IPS-20b (cell line): ENCODE measurements at regions not wholly inside any gene's neighbourhood (a gene's known extent, or its start where the extent isn't known, plus 50 kb on each side); places are given as distances from the start of the nearest gene placed in this dataset.

Experiments used
- H3K27ac ChIP-seq: one replicate; pipeline ENCODE4 v1.5.1; 2013; ENCODE audit warnings: low read length
- H3K27me3 ChIP-seq: 2 replicates; pipeline ENCODE4 v1.6.1; 2013; ENCODE audit warnings: mild to moderate bottlenecking, low read length, inconsistent platforms; ENCODE audit not compliant: insufficient read depth
- H3K36me3 ChIP-seq: 2 replicates; pipeline ENCODE4 v1.6.1; 2013; ENCODE audit warnings: low read depth, mild to moderate bottlenecking, inconsistent platforms, low read length, moderate library complexity; ENCODE audit not compliant: insufficient read depth
- H3K4me1 ChIP-seq: 2 replicates; pipeline ENCODE4 v1.6.1; 2013; ENCODE audit warnings: mild to moderate bottlenecking, control low read depth, inconsistent platforms, low read length, moderate library complexity; ENCODE audit not compliant: insufficient read depth
- H3K4me3 ChIP-seq: 2 replicates; pipeline ENCODE4 v1.5.1; 2013; ENCODE audit warnings: mild to moderate bottlenecking, low read length, inconsistent platforms
- H3K9ac ChIP-seq: 2 replicates; pipeline ENCODE4 v1.6.1; 2013; ENCODE audit warnings: low read depth, mild to moderate bottlenecking, inconsistent platforms, low read length, moderate library complexity
- H3K9me3 ChIP-seq: 2 replicates; pipeline ENCODE4 v1.6.1; 2013; ENCODE audit warnings: mild to moderate bottlenecking, low read depth, low read length, inconsistent platforms; ENCODE audit not compliant: insufficient read depth

DNA sequence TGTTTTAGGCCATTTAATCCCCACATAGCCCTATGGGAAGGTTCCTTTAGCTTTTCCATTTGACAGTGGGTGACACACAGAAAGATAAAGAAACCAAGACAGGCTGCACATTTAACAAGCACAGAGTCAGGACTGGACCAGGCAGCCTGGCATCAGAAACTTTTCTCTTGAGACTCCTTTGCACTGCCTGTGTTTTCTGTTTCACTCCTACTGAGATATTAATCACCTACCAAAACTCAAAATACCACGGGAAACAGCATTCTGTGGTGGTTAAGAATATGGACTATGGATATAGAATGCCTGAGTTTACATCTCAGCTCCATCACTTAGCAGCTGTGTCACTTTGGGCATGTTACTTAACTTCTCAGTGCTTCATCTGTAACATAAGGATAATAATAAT, 73.3 kb downstream of the CTAGE1 start:
- Histone ChIP-seq H3K36me3 (no peaks in the 10 kb centered on the region), H3K9me3 (no peaks in the 10 kb centered on the region), H3K9ac (no peak overlapping the region), H3K4me1 (peaks cover 7% of the 10 kb centered on the region), H3K4me3 (no peak overlapping the region), H3K27ac (no peak overlapping the region), H3K27me3 (peaks cover 69% of the 10 kb centered on the region)

DNA sequence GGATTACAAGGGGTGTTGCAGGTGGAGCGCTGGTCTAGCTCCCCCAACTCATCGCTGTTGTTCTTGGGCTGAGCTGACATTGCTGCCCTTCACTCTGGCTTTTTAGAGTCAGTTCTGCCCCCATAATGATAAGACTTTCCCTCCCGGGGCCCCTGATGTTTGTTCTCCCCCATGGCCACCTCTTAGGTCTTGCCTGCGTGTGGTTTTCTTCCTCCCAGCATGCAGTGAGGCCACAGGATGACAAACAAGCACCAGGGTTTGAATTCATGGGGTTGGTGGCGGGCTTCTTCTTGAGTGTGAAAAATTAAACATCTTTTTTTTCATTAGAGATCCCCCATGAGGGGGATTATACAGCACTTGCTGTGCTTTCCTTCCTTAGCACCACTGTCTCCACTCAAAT, 74.1 kb downstream of the CTAGE1 start:
- peaks cover 7% of the 10 kb centered on the region for H3K4me1 ChIP-seq
- peaks cover 66% of the 10 kb centered on the region for H3K27me3 ChIP-seq
- no peaks in the 10 kb centered on the region for H3K9me3 ChIP-seq
- H3K9ac ChIP-seq = no peak overlapping the region
- no peaks in the 10 kb centered on the region for H3K36me3 ChIP-seq
- no peak overlapping the region for H3K4me3 ChIP-seq
- H3K27ac ChIP-seq = no peak overlapping the region

DNA sequence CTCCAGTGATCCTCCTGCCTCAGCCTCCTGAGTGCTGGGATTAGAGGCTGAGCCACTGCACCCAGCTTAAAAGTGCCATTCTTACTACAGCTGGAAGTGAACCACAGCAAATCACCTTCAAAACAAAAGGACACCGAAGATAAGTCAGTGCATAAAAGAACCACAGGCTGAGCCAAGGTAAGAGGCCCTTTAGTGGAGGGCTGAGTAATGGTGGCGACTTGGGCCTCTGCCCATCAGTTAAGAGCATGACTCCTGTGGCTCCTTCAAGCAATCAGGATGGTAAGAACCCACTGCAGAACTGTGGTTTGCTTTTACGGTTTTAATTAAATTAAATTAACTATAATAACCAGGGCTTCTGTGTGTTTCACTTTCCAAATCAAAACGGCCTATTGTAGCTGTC, 75.1 kb downstream of the CTAGE1 start:
- H3K36me3 ChIP-seq = no peaks in the 10 kb centered on the region
- H3K9me3 ChIP-seq = no peaks in the 10 kb centered on the region
- no peak overlapping the region for H3K9ac ChIP-seq
- H3K4me3 ChIP-seq = no peak overlapping the region
- H3K4me1 ChIP-seq = peaks cover 7% of the 10 kb centered on the region
- no peak overlapping the region for H3K27ac ChIP-seq
- H3K27me3 ChIP-seq = peaks cover 62% of the 10 kb centered on the region

DNA sequence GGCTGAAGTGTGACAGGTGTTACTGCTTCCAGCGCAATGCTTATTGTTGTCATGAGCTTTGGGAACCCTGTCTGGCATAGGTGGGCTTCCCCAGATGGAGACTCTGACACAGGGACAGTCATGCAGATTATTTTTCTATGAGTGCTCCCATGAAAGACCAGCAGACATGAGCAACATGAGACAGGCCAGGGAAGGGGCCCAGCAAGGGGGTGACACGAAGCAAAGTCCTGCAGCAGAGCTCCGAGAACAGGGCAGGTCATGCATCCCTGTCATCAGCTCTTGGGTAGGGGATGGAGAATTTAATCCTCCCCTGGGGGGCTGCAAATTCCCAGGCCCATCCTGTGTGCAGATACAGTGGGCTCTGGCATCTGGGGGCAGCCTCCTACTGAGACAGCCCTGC, 77.4 kb downstream of the CTAGE1 start:
- no peaks in the 10 kb centered on the region for H3K4me1 ChIP-seq
- no peak overlapping the region for H3K9ac ChIP-seq
- peaks cover 44% of the 10 kb centered on the region for H3K27me3 ChIP-seq
- H3K36me3 ChIP-seq = no peaks in the 10 kb centered on the region
- no peak overlapping the region for H3K4me3 ChIP-seq
- no peak overlapping the region for H3K27ac ChIP-seq
- no peaks in the 10 kb centered on the region for H3K9me3 ChIP-seq

DNA sequence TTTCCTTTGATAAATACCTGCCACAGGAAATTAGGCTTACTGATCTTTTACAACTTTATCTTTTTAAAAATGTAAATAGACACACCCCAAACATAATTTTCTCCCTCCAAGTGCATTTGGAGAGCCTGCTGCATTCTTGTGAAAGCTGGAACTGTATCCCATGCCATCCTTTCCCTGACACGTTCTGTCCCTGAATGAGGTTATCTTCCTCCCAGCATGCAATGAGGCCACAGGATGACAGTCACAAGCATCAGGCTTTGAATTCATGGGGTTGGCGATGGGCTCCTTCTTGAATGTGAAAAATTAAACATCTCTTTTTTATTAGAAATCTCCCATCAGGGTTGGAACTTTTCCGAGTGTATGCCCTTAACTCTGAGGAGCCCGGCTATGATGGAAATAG, 77.8 kb downstream of the CTAGE1 start:
- H3K9ac ChIP-seq = no peak overlapping the region
- H3K9me3 ChIP-seq = no peaks in the 10 kb centered on the region
- H3K27me3 ChIP-seq = peaks cover 40% of the 10 kb centered on the region

DNA sequence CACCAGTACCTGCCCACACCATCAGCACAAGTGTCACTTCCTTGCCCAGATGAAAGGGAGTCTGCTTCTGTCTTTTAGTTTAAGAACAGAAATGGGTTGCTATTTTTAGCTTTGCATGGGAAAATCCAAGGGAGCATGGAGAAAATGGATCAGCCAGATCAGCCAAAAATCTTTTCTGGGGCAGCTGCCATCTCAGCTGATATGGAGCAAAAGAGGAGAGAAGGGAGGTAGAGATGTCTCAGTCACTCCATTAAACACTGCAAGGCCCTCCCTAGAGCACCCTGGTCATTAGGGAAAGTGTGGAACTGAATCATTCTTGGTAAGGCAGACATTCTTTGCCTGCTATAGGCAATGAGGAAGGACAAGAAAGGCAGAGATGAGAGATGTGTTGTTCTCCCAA, 79.9 kb downstream of the CTAGE1 start:
- Histone ChIP-seq H3K4me3 (no peak overlapping the region), H3K9me3 (no peaks in the 10 kb centered on the region), H3K9ac (no peak overlapping the region), H3K27ac (no peak overlapping the region), H3K36me3 (no peaks in the 10 kb centered on the region), H3K27me3 (peaks cover 28% of the 10 kb centered on the region; the same call in 1 of the 2 replicates), H3K4me1 (no peaks in the 10 kb centered on the region)

More for the DNA sequence above, 77.8 kb downstream of the CTAGE1 start:
- Histone ChIP-seq H3K4me1 (no peaks in the 10 kb centered on the region), H3K27ac (no peak overlapping the region), H3K36me3 (no peaks in the 10 kb centered on the region), H3K4me3 (no peak overlapping the region)

DNA sequence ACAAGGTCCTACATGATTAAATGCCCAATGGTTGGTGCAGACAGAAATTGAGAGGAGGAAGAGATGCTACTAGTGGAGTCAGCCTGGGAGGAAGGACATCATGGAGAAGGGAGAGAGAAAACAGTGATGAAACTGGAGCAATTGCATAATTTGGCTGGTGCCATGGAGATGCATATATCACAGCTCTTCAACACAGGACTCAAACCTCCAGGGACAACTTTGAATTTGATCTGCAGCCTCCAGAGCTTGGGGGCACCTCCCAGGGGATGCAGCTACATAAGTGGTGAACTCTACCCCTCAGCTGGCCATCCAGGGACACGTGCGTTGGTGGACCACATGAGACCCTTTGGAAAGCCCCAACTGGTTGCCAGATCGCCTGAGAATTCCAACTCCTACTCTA, 80.4 kb downstream of the CTAGE1 start:
- Histone ChIP-seq H3K36me3 (no peaks in the 10 kb centered on the region), H3K9me3 (no peaks in the 10 kb centered on the region), H3K27ac (no peak overlapping the region), H3K4me3 (no peak overlapping the region), H3K9ac (no peak overlapping the region), H3K27me3 (peaks cover 34% of the 10 kb centered on the region), H3K4me1 (no peaks in the 10 kb centered on the region)

DNA sequence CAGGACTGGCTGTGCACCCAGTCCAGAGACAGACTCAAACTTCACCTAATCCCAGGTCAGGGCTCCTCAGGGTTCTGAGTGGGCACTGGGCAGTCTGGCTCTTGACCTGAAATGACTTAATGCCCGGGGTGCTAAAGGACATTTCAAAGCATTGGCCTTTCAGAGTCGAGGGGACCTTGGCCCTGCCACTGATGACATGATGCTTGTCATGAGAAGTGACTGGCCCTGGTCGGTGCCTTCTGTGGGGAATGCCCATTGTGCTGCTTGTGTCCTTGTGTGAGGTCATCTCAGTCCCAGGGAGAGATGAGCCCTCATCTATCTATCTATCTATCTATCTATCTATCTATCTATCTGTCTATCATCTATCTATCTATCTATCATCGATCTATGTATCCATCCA, 81.3 kb downstream of the CTAGE1 start:
- no peaks in the 10 kb centered on the region for H3K4me1 ChIP-seq
- peaks cover 41% of the 10 kb centered on the region for H3K27me3 ChIP-seq
- H3K9me3 ChIP-seq = no peaks in the 10 kb centered on the region
- H3K4me3 ChIP-seq = no peak overlapping the region
- no peaks in the 10 kb centered on the region for H3K36me3 ChIP-seq
- H3K27ac ChIP-seq = no peak overlapping the region
- H3K9ac ChIP-seq = no peak overlapping the region

DNA sequence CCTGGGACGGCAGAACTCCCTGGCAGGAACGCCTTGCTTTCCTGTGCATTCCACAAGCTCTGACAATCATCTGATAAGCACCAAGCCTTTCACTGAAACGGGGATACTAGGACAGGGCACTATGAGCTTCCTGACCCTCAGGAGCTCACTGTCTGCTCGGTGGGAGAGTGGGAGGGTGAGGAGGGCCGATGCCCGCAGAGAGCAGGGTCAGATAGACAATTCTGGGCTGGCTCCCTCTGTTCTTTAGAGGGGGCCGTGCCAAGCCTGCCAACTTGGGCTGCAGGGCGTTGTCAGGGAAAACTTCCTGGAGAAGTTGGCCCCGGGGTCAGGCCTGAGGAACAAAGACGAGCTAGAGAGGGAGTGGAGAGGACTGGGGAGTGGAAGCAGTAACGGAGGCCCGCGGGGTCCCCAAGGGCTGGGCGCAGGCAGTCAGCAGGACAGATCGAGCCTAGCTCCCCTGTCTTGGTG, 82.0 kb downstream of the CTAGE1 start:
- Histone ChIP-seq H3K4me1 (peaks cover 4% of the 10 kb centered on the region; the same call in 1 of the 2 replicates), H3K4me3 (no peak overlapping the region), H3K9ac (no peak overlapping the region), H3K27ac (no peak overlapping the region), H3K9me3 (no peaks in the 10 kb centered on the region), H3K27me3 (peaks cover 46% of the 10 kb centered on the region), H3K36me3 (no peaks in the 10 kb centered on the region)

DNA sequence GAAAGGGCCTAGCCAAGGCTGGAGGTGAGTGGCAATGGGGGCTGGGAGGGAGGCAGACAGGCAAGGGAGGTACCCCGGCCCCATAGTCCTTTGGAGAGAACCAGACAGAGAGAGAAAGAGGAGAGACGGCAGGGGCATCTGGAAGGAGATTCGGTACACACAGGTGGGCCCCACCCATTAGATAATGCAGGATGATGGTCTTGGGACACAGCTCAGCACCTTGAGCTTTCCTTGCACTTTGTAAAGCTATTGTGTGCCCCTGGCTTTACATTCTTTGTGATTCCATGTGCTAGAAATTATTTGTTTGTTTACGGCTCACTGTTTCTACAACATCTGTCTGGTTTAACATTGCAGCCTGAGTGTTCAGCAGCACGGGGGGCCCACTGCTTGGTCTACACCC, 83.1 kb downstream of the CTAGE1 start:
- Histone ChIP-seq H3K27me3 (peaks cover 55% of the 10 kb centered on the region), H3K27ac (no peak overlapping the region), H3K9me3 (no peaks in the 10 kb centered on the region), H3K9ac (no peak overlapping the region), H3K36me3 (no peaks in the 10 kb centered on the region), H3K4me3 (no peak overlapping the region), H3K4me1 (peaks cover 8% of the 10 kb centered on the region; the same call in 1 of the 2 replicates)

DNA sequence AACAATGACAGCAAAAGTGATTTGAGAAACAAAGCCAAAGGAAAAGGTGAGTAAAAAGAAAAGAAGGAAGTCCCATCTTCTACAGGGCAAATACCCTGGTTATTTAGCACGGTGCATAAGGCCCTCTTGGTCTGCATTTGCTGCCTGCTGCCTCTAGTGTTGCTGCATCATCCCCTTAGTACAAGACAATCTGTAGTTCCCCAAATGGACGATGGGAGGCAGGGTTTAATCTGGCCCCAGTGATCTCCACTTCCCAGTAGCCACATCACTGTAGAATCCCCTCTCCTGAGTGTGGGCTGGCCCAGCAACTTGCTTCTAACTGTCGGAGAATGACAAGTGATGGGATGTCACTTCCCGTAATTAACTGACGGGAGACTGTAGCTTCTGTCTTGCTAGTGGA, 85.1 kb downstream of the CTAGE1 start:
- Histone ChIP-seq H3K36me3 (no peaks in the 10 kb centered on the region), H3K9me3 (no peaks in the 10 kb centered on the region), H3K27ac (no peak overlapping the region), H3K4me3 (no peak overlapping the region), H3K4me1 (peaks cover 8% of the 10 kb centered on the region; the same call in 1 of the 2 replicates), H3K9ac (no peak overlapping the region), H3K27me3 (peaks cover 63% of the 10 kb centered on the region)

DNA sequence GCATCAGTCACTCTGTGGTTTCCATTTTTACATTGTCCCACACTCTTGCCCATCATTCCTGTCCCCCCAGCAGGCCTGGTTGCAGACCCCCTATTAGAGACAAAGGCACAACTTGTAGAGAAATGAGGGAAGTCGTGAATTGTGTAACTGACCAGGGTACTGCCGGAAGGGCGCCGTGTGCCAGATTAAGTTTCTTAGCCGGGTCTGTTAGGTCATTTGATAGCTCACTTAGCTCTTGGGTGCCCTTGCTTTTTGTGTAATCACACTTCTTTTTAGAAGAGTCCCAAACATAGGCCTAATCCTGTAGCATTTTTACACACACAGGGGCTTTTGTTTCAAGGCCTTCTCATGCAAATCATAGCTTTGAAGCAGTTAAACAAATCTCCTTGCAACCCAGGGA, 87.2 kb downstream of the CTAGE1 start:
- Histone ChIP-seq H3K9me3 (no peaks in the 10 kb centered on the region), H3K4me3 (0 out of 2 replicates have a peak overlapping the region, but pooled peaks have one; percentile 3), H3K27ac (no peak overlapping the region), H3K4me1 (peaks cover 8% of the 10 kb centered on the region; the same call in 1 of the 2 replicates), H3K9ac (no peak overlapping the region), H3K27me3 (peaks cover 78% of the 10 kb centered on the region), H3K36me3 (no peaks in the 10 kb centered on the region)
